ENCODE measurements at regions not wholly inside any gene's neighbourhood (a gene's known extent, or its start where the extent isn't known, plus 50 kb on each side); places are given as distances from the start of the nearest gene placed in this dataset.

DNA sequence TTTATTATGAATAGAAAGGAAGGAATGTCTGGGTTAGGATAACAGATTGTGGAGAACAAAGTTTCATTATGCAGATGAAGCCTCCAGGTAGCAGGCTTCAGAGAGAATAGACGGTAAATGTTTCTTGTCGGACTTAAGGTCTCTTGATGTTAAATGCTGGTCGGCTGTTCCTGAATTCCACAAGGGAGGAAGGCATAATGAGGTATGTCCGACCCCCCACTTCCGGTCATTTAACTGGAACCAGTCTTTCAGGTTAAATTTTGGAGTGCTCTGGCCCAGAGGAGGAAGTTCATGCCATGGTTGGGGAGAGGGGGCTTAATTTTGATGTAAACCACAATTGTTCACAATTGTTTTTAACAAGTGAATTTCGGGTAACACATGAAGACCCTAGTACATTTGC, 158.1 kb upstream of the VCX3A start:
- DNase-seq, result no peak

DNA sequence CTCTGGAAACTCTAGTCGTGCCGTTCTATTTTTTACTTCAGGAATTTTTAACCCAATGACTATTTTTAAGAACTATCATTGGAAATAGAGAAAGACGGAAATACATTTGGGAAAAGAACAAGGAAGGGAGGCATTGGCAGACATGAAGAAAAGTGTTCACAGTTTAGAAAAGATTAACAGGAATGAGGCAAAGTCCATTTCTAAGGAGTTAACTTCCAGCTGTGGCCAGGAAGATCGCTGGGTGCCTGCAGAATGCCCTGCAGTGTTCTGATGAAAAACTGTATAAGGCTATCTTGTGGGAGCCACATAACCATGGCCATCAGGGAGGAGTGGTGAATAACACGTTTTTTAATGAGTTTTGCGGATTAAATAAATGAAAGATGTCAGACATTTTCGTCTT, 150.6 kb upstream of the VCX3A start:
- no peak for DNase-seq

DNA sequence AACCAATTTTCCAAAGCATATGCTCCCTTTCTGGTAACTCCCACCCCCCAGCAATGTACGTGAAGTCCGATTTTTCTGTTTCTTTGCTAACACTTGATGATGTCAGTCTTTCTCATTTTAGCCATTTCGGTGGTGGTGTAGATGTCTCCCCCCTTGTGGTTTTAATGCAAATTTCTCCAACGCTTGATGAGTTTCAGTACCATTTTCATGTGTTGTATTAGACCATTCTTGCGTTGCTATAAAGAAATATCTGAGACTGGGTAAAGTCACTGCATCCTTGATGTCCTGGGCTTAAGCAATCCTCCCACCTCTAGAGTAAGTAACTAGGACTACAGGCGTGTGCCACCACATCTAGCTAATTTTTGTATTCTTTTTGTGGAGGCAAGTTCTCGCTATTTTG, 148.4 kb upstream of the VCX3A start:
- no peak for DNase-seq

- DNase-seq, result no peak
These were observed 146.7 kb upstream of the VCX3A start for GRCh38 chrX:6681521-6682145.

GRCh38 chrX:6679988-6680387, 145.1 kb upstream of the VCX3A start:
- no peak for DNase-seq

- no peak for DNase-seq
These were observed 144.6 kb upstream of the VCX3A start for GRCh38 chrX:6679550-6679949.

GRCh38 chrX:6678313-6678712, 143.4 kb upstream of the VCX3A start:
- DNase-seq, result no peak

DNA sequence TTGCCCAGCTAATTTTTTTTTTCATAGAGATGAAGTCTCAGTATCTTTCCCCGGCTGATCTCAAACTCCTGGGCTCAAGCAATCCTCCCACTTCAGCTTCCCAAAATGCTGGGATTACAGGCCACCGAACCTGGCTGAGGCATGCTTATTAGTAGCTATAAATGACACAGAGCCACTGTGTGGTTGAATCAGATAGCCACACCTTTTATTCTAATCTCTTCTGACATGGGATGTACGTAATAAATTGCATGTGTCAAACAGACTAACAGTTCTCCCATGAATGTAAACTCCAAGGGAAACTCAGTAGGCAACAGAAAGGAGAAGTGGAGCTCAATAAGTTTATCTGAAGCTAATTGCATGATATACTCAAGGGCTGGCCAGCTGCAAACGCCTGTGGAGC, 139.8 kb upstream of the VCX3A start:
- no peak for DNase-seq

- no peak for DNase-seq
These were observed 132.3 kb upstream of the VCX3A start for GRCh38 chrX:6667048-6667768.

- DNase-seq, result no peak
These were observed 131.7 kb upstream of the VCX3A start for GRCh38 chrX:6666624-6667023.

DNA sequence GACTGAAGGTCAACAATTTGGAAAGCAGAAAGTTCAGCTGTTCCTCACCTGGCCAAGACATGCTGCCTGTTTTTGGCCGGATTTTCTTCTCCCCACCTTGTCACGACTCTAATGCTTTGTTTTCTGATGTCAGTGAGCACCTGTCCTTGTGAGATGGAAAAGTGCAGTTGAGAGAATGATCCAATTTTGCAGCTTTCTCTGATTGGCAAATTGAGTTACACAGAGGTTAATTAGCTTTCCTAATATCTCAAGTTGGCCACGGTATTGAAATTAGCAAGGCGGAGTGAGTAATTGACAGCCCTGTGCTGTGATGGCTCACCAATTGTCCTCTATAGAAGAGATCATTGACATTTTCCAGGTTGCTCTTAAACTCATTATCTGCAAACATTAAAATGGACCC, 126.8 kb upstream of the VCX3A start:
- no peak for DNase-seq

DNA sequence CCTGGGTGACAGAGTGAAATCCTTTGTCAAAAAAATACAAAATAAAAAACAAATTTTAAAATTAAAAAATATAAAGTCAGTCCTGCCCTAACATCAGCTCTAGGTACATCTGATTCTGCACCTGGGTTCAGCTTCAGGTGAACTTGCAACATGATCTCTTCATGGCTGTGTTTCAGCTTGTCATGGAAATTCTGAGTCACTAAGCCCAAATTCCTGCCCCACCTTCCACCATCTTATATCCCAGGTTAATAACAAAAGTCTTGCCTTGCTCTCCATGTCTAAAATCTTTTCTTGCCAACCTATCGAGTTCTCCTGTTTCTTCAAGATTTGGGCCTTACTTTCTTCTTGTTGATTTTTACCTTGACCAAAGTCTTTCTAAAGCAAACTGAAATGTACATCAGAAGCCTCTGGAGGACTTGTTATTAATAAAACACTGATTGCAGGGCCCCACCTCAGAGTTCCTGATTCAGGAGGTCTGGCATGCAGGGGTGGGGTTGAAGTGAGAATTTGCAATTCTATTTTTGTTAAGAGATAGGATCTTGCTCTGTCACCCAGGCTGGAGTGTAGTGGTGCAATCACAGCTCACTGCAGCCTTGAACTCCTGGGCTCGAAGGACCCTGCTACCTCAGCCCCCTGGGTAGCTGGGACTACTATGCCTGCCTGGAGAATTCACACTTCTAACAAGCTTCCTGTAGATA, 125.8 kb upstream of the VCX3A start:
- DNase-seq, result no peak

DNA sequence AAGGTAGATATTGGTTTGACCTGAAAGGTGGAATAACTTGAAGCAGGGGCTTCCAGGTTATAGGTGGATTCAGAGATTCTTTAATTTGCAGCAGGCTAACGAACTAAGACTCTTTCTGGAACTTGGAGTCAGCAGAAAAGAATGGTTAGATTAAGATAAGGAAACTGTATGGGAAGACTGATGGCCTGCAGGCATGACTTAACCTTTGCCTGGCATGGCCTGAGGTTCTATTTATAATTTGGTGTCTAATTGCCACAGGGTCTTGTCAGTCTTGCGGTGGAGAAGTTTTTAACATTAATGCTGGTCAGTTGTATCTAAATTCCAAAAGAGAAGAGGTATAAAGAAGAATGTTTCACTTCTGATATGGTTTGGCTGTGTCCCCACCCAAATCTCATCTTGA, 110.3 kb upstream of the VCX3A start:
- no peak for DNase-seq

DNA sequence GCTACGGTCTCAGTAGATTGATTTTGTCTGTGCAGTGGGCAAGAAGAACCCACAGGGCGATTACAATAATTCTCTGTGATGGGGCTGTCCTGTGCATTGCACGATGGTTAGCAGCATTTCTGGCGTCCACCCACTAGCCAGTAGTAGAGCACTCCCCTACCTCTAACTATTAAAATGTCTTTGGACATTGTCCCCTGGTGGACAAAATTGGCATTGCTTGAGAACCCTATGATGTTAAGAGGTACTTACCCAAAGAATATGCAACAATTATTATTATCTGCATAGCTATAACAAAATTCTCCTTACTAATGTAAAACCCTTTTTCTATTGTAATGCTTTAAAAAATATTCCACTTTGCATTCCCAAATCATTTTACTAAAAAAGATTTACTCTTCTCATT, 109.5 kb upstream of the VCX3A start:
- DNase-seq, result no peak

GRCh38 chrX:6640727-6641126, 105.8 kb upstream of the VCX3A start:
- DNase-seq, result no peak

- DNase-seq, result no peak
These were observed 79.6 kb upstream of the VCX3A start for GRCh38 chrX:6614506-6614905.

- no peak for DNase-seq
These were observed 64.4 kb upstream of the VCX3A start for GRCh38 chrX:6599230-6599860.

Measured in NCI-H774 (cell line).